GM19397 (cell line): ENCODE measurements at regions not wholly inside any gene's neighbourhood (a gene's known extent, or its start where the extent isn't known, plus 50 kb on each side); places are given as distances from the start of the nearest gene placed in this dataset.

Experiments
- ATAC-seq: cut with Tn5 transposase; IDR thresholded peaks from one replicate; pipeline ENCODE4 v1.9.1; 2021; ENCODE audit warnings: mild to moderate bottlenecking, moderate library complexity; ENCODE audit not compliant: unreplicated experiment

- no peak for ATAC-seq
Measured at GRCh38 chr11:10932976-10933375, 75.1 kb upstream of the ZBED5 start.

- no peak for ATAC-seq
Measured at GRCh38 chr11:10931761-10932670, 74.2 kb upstream of the ZBED5 start.

- ATAC-seq, result no peak
Measured at GRCh38 chr11:10930972-10931760, 73.3 kb upstream of the ZBED5 start.

GRCh38 chr11:10930224-10930971 is 72.5 kb upstream of the ZBED5 start:
- no peak for ATAC-seq

GRCh38 chr11:10927538-10927937 is 69.7 kb upstream of the ZBED5 start:
- no peak for ATAC-seq

GRCh38 chr11:10926801-10927211 is 69.0 kb upstream of the ZBED5 start:
- ATAC-seq, result no peak

- ATAC-seq, result no peak
Measured at GRCh38 chr11:10925149-10925926, 67.5 kb upstream of the ZBED5 start.

GRCh38 chr11:10923882-10924281 is 66.0 kb upstream of the ZBED5 start:
- no peak for ATAC-seq

- ATAC-seq, result no peak
Measured at GRCh38 chr11:10922892-10923291, 65.0 kb upstream of the ZBED5 start.

GRCh38 chr11:10920875-10921274 is 63.0 kb upstream of the ZBED5 start:
- no peak for ATAC-seq

GRCh38 chr11:10920205-10920604 is 62.4 kb upstream of the ZBED5 start:
- ATAC-seq, result no peak

GRCh38 chr11:10918698-10919097 is 60.8 kb upstream of the ZBED5 start:
- ATAC-seq, result no peak

- no peak for ATAC-seq
Measured at GRCh38 chr11:10918275-10918674, 60.4 kb upstream of the ZBED5 start.

- ATAC-seq, result no peak
Measured at GRCh38 chr11:10917802-10918201, 59.9 kb upstream of the ZBED5 start.

GRCh38 chr11:10916665-10917064 is 58.8 kb upstream of the ZBED5 start:
- no peak for ATAC-seq

- ATAC-seq, result no peak
Measured at GRCh38 chr11:10914050-10914449, 56.2 kb upstream of the ZBED5 start.

- ATAC-seq, result no peak
Measured at GRCh38 chr11:10913075-10913474, 55.2 kb upstream of the ZBED5 start.

- ATAC-seq, result no peak
Measured at GRCh38 chr11:10911907-10912306, 54.1 kb upstream of the ZBED5 start.

- ATAC-seq, result no peak
Measured at GRCh38 chr11:10909141-10909883, 51.5 kb upstream of the ZBED5 start.
